HEK293T (cell line): ENCODE measurements at regions not wholly inside any gene's neighbourhood (a gene's known extent, or its start where the extent isn't known, plus 50 kb on each side); places are given as distances from the start of the nearest gene placed in this dataset.

Experiments
- ARNT ChIP-seq: fragments of 450-650 bp; IDR thresholded peaks from 2 replicates; pipeline ENCODE4 v1.6.1; 2017; ENCODE audit warnings: mild to moderate bottlenecking
- ELF4 ChIP-seq: fragments of 450-650 bp; IDR thresholded peaks from 2 replicates; pipeline ENCODE4 v1.6.1; 2017; ENCODE audit warnings: antibody characterized with exemption
- FOXA1 ChIP-seq: fragments of 450-650 bp; IDR thresholded peaks from 2 replicates; pipeline ENCODE4 v1.6.1; 2016; ENCODE audit warnings: mild to moderate bottlenecking
- FOXM1 ChIP-seq: fragments of 450-650 bp; IDR thresholded peaks from 2 replicates; pipeline ENCODE4 v1.6.1; 2017; ENCODE audit warnings: mild to moderate bottlenecking, borderline replicate concordance
- NFRKB ChIP-seq: fragments of 450-650 bp; IDR thresholded peaks from 2 replicates; pipeline ENCODE4 v1.6.1; 2016; ENCODE audit warnings: mild to moderate bottlenecking, moderate library complexity
- SP1 ChIP-seq: fragments of 450-650 bp; IDR thresholded peaks from 2 replicates; pipeline ENCODE4 v1.6.1; 2017

GRCh38 chr22:48494968-48495750 lies 1332.5 kb downstream of the BRD1 start:
- no peak for TF ChIP-seq SP1
- TF ChIP-seq FOXM1: no peak
- no peak for TF ChIP-seq ARNT
- TF ChIP-seq ELF4: no peak
- TF ChIP-seq FOXA1: no peak
- TF ChIP-seq NFRKB: no peak
